Naive thymus-derived CD8-positive, alpha-beta T cell (primary cell): ENCODE measurements at regions not wholly inside any gene's neighbourhood (a gene's known extent, or its start where the extent isn't known, plus 50 kb on each side); places are given as distances from the start of the nearest gene placed in this dataset.

Source experiments
- ATAC-seq, 2 donors: fragments of 150-1000 bp; cut with Tn5 transposase in 1 of 2; sonication (Bioruptor Pico), chemical (Tn5 transposase) in 1 of 2; 1 replicate in 1 of 2; 2 replicates in 1 of 2; pipeline ENCODE4 v1.10.0; 2021; ENCODE audit warnings: mild to moderate bottlenecking in 2 of 2, moderate library complexity in 2 of 2
- POLR2A ChIA-PET: fragments of 350-600 bp; sonication (Branson Sonifier 250); formaldehyde crosslinking; loops from one replicate; lab custom pipeline; 2021; ENCODE audit warnings: antibody characterized with exemption; lab: Charles Lee
- DNase-seq, 10 donors: peaks; one replicate each; pipeline versions ENCODE4 v3.0.0 to v3.0.0-alpha.2; 2020 to 2022
- H3K27ac Mint-ChIP-seq, 10 donors: one replicate each; pipeline ENCODE4 v1.8.0; 2020 to 2022; ENCODE audit warnings: mild to moderate bottlenecking in 10 of 10, mixed read lengths in 10 of 10, moderate library complexity in 4 of 10, inconsistent platforms in 1 of 10
- H3K27me3 Mint-ChIP-seq, 5 donors: one replicate each; pipeline ENCODE4 v1.8.0; 2021 to 2022; ENCODE audit warnings: mixed read lengths in 5 of 5
- H3K36me3 Mint-ChIP-seq, 3 donors: one replicate each; pipeline ENCODE4 v1.8.0; 2020 to 2022; ENCODE audit warnings: mixed read lengths in 3 of 3, mild to moderate bottlenecking in 2 of 3, inconsistent platforms in 1 of 3
- H3K4me1 Mint-ChIP-seq, 4 donors: one replicate each; pipeline ENCODE4 v1.8.0; 2021 to 2022; ENCODE audit warnings: mixed read lengths in 4 of 4
- H3K4me3 Mint-ChIP-seq, 10 donors: one replicate each; pipeline ENCODE4 v1.8.0; 2020 to 2022; ENCODE audit warnings: mild to moderate bottlenecking in 10 of 10, mixed read lengths in 10 of 10, moderate library complexity in 6 of 10, inconsistent platforms in 1 of 10
- H3K9me3 Mint-ChIP-seq, 9 donors: one replicate each; pipeline ENCODE4 v1.8.0; 2020 to 2022; ENCODE audit warnings: mixed read lengths in 9 of 9, mild to moderate bottlenecking in 3 of 9, inconsistent platforms in 1 of 9, moderate library complexity in 1 of 9

DNA sequence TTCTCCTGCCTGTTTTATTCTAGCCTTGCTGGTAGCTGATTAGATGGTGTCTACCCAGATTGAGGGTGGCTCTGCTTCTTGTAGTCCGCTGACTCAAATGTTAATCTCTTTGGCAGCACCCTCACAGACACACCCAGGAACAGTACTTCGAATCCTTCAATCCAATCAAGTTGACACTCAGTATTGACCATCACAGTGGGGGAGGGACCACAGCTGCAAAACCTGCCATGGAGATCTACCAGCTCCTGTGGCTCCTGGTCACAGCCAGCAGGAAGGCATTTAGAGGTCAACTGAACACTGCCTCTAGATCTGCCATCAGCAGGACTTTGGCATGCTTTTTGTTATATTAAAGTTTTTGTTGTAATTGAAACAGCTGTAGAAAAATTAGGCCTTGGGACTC, 146.9 kb downstream of the RWDD3 start:
- Mint-ChIP-seq H3K36me3 (no peaks in the 10 kb centered on the region), H3K9me3 (peaks cover 0 to 2% (median 0%) of the 10 kb centered on the region in 9 donors), H3K4me1 (no peaks in the 10 kb centered on the region), H3K4me3 (no peak overlapping the region), H3K27me3 (peaks cover 0 to 6% (median 0%) of the 10 kb centered on the region in 5 donors), H3K27ac (no peak overlapping the region)
- POLR2A ChIA-PET, result no interaction called here
- DNase-seq (no peak), ATAC-seq (no peak)

DNA sequence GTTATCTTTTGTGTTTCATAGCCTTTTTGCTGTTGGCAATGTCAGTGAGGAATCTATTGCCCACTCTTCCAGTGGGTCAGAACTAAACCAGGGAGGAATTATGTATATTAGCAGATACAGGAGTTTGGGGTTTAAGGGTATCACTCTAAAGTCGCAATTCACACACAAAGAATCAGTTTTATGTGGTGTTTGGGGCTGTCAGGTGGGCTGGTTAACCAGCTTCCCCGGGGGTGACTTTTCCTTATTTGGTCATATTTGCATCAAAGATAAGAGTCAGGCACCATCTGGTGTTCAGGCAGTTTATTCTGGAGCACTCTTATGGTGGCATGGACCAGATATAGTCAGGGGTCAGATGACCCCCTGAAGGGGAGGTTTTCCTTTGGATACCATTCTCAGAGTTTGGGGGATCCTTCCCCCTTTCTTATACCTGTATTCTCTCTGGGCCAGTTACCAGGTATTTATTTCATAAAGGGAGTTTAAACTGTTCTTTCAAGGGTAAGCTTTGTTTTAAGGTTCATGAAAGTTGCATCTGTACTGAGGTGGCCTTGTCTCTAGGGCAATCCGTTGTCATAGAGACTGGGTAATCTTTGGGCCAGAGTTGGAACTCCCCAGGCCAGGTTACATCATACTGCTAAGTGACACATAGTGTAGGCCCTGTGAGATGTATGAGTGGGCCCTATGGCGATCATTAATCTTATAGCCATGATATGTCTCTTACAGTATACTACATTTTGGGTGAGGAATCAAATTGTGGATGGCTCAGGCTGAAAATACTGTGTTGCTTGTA, 148.2 kb downstream of the RWDD3 start:
- ATAC-seq (no peak), DNase-seq (no peak)
- Mint-ChIP-seq H3K36me3 (no peaks in the 10 kb centered on the region), H3K4me3 (no peak overlapping the region), H3K9me3 (peaks cover 0 to 4% (median 0%) of the 10 kb centered on the region in 9 donors), H3K27me3 (peaks cover 0 to 8% (median 5%) of the 10 kb centered on the region in 5 donors), H3K4me1 (no peaks in the 10 kb centered on the region), H3K27ac (no peak overlapping the region)
- POLR2A ChIA-PET, result no interaction called here

DNA sequence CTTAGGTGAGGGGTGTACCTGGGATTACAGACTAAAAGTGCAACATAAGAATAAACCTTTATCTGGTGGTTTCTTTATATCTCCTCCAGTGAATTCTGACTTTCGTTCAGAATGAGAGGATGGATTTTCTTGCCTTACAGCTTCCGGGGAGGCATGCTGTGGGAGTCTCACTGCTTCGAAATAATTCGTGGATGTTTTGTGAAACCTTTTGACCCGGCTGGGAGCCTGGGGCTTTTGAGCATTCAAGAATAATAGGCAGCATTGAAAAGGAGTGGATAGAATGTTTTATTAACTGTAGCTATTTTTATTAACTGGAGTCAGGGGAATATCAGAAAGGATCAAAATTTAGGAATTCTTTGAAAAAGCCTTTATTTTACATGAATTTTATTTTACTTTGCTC, 149.1 kb downstream of the RWDD3 start:
- POLR2A ChIA-PET, result no interaction called here
- DNase-seq (no peak), ATAC-seq (no peak)
- Mint-ChIP-seq H3K9me3 (peaks cover 0 to 4% (median 0%) of the 10 kb centered on the region in 9 donors), H3K36me3 (no peaks in the 10 kb centered on the region), H3K27me3 (peaks cover 0 to 10% (median 7%) of the 10 kb centered on the region in 5 donors), H3K4me3 (no peak overlapping the region), H3K27ac (no peak overlapping the region), H3K4me1 (no peaks in the 10 kb centered on the region)

DNA sequence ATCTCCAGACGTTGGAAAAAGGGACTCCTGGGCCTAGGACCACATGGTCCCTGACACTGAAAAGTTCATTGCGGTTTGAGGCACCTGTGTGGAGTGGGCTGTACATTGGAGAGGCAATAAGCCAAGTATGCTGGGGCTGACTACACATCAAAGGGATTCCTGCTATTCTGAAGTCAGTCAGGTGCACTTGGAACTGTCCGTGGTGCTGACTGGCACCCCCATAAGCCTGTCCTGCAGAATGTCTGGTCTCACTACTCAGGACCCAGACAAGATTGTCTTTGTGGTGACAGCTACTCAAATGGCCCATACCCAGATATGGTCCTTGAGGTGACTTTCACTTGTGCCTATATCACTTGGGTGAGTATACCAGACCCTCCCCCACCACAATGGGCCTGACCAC, 150.6 kb downstream of the RWDD3 start:
- peaks cover 0 to 10% (median 7%) of the 10 kb centered on the region in 5 donors for H3K27me3 Mint-ChIP-seq
- no peaks in the 10 kb centered on the region for H3K36me3 Mint-ChIP-seq
- POLR2A ChIA-PET, result no interaction called here
- no peak for ATAC-seq
- H3K4me3 Mint-ChIP-seq, result no peak overlapping the region
- peaks cover 0 to 4% (median 0%) of the 10 kb centered on the region in 9 donors for H3K9me3 Mint-ChIP-seq
- DNase-seq, result no peak
- no peak overlapping the region for H3K27ac Mint-ChIP-seq
- H3K4me1 Mint-ChIP-seq, result no peaks in the 10 kb centered on the region

DNA sequence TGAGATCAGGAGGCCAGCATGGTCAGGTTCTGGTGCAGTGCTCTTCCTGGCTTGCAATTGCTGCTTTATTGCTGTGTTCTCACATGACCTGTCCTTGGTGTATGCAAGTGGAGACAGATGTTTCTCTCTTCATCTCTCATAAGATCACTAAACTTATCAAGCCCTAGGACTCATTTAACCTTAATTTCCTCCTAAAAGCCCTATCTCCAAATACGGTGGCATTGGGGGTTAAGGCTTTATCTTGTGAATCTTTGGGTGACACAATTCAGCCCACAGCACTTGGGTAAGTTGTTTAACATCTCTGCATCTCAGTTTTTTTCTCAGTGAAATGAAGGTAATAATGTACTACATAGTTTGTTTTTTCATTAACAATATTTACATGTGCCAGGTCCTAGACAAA, 152.4 kb downstream of the RWDD3 start:
- no peaks in the 10 kb centered on the region for H3K36me3 Mint-ChIP-seq
- DNase-seq (no peak), ATAC-seq (no peak)
- H3K27me3 Mint-ChIP-seq, result peaks cover 0 to 14% (median 10%) of the 10 kb centered on the region in 5 donors
- peaks cover 0 to 4% (median 0%) of the 10 kb centered on the region in 9 donors for H3K9me3 Mint-ChIP-seq
- no peaks in the 10 kb centered on the region for H3K4me1 Mint-ChIP-seq
- no peak overlapping the region for H3K27ac Mint-ChIP-seq
- no peak overlapping the region for H3K4me3 Mint-ChIP-seq
- POLR2A ChIA-PET, result no interaction called here

DNA sequence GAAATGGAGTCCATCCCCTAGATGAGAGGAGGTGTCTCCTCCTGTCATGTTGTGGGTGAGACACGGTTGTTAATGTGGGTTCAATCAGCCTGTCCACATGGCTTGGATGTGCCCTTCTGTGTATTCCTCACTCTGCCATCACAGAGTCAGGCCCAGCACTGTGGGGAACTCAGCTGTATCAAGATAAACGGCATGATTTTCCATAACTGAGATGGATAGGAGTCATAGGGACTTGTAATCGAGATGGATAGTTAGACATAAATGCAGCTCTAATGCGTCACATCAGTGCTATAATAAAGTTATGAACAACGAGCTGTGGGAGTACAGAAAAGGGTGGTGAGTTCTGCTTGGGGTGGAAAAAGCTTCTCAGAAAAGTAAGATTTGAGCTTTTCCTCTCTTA, 152.9 kb downstream of the RWDD3 start:
- POLR2A ChIA-PET, result no interaction called here
- Mint-ChIP-seq H3K4me1 (no peaks in the 10 kb centered on the region), H3K9me3 (peaks cover 0 to 4% (median 0%) of the 10 kb centered on the region in 9 donors), H3K36me3 (no peaks in the 10 kb centered on the region), H3K27me3 (peaks cover 0 to 14% (median 10%) of the 10 kb centered on the region in 5 donors), H3K4me3 (no peak overlapping the region), H3K27ac (no peak overlapping the region)
- no peak for ATAC-seq
- DNase-seq, result no peak

DNA sequence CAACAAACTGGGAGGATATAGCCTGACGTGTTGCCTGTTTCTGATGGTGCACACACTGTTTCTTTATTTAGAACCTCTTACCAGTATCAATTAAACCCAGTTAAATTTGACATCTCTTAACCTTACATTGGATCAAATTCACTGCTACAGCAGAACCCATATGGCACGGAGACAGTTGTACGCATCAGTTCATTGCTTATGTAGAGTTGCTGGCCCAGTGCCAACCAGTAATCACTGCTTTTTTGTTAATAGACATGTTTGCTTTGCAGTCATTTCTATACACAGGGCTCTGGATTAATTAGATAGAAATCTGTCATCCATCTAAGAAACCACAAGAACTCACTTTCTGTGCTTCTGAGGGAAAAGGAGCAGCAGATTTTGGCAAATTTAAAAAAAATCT, 154.0 kb downstream of the RWDD3 start:
- H3K36me3 Mint-ChIP-seq, result no peaks in the 10 kb centered on the region
- H3K4me1 Mint-ChIP-seq, result no peaks in the 10 kb centered on the region
- no peak for DNase-seq
- POLR2A ChIA-PET, result no interaction called here
- H3K9me3 Mint-ChIP-seq, result peaks cover 0 to 4% (median 0%) of the 10 kb centered on the region in 9 donors
- ATAC-seq, result no peak
- H3K27ac Mint-ChIP-seq, result no peak overlapping the region
- H3K4me3 Mint-ChIP-seq, result no peak overlapping the region
- H3K27me3 Mint-ChIP-seq, result peaks cover 0 to 14% (median 10%) of the 10 kb centered on the region in 5 donors

DNA sequence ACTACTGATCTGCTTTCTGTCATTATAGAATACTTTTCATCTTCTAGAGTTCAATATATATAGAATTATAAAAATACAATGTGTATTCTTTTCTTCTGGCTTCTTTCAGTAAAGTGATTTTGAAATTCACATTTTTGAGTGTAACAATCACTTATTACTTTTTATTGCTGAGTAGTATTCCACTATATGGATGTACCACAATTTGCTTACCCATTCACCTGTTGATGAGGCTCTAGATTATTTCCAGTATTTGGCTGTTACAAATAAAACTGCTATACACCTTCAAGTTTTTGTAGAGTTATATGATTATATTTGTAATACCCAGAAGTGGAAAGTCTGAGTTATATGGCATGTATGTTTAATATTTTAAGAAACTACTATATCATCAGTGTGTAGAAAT, 159.4 kb downstream of the RWDD3 start:
- DNase-seq, result no peak
- Mint-ChIP-seq H3K9me3 (peaks cover 0 to 4% (median 0%) of the 10 kb centered on the region in 9 donors), H3K4me3 (no peak overlapping the region), H3K27me3 (peaks cover 0 to 7% (median 6%) of the 10 kb centered on the region in 5 donors), H3K36me3 (no peaks in the 10 kb centered on the region), H3K4me1 (no peaks in the 10 kb centered on the region), H3K27ac (no peak overlapping the region)
- POLR2A ChIA-PET, result no interaction called here
- ATAC-seq, result no peak

DNA sequence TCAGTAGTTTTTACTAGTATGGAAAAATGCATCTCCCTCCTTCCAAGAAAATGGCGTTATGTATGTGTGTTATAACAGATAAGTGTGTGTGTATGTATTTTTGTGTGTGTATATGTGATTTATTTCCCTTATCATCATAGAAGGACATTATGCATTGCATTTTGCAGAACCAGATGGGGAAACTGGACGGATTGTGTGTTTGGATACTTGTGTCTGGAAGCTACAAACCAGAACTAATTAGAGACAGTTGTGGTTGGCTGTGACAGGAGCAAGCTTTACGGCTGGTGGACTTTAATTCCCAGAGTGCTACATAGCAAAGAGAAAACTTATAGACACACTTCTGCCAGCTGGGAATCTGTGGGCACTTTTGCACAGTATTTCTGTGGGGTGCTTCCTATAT, 162.5 kb downstream of the RWDD3 start:
- Mint-ChIP-seq H3K27me3 (peaks cover 0 to 3% (median 0%) of the 10 kb centered on the region in 5 donors), H3K9me3 (peaks cover 0 to 11% (median 2%) of the 10 kb centered on the region in 9 donors), H3K36me3 (no peaks in the 10 kb centered on the region), H3K27ac (no peak overlapping the region), H3K4me1 (no peaks in the 10 kb centered on the region), H3K4me3 (no peak overlapping the region)
- ATAC-seq (no peak), DNase-seq (no peak)
- POLR2A ChIA-PET, result no interaction called here

DNA sequence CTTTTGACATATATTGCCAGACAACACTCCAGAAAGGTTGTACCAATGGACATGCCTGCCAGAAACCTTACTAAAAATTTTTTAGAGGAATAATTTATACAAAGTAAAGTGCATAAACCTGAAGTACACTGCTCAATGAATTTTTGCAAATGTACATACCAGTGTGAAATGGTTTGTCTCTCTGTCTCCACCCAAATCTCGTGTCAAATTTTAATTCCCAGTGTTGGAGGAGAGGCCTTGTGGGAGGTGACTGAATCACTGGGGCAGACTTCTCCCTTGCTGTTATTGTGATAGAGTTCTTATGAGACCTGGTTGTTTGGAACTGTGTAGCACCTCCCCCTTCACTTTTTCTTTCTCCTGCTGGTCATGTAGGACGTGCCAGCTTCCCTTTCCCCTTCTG, 168.8 kb downstream of the RWDD3 start:
- Mint-ChIP-seq H3K4me3 (no peak overlapping the region), H3K27ac (no peak overlapping the region), H3K9me3 (peaks cover 1 to 25% (median 10%) of the 10 kb centered on the region in 9 donors), H3K36me3 (peaks cover 0 to 5% (median 2%) of the 10 kb centered on the region in 3 donors), H3K27me3 (peaks cover 1 to 15% (median 12%) of the 10 kb centered on the region in 5 donors), H3K4me1 (peaks cover 0 to 3% (median 0%) of the 10 kb centered on the region in 4 donors)
- DNase-seq, result no peak
- no peak for ATAC-seq
- POLR2A ChIA-PET, result no interaction called here

DNA sequence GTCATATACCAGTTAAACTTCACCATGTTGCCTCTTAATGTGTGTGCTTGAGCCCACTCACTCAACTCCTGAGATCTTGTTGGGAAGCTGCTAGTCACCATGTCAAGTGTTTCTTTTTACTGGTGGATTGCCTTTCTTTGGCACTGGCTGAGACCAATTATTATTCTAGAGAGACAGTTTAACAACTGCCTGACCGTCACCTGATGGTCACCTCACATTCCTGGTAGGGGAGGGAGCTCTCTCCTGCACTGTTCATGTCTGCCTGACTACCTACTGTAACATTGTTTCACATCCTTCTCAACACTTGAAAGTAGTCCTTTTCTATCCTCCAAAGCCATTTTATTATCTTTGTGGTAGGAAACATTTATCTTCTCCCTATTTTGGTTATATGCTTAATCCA, 172.3 kb downstream of the RWDD3 start:
- POLR2A ChIA-PET, result no interaction called here
- no peak for DNase-seq
- Mint-ChIP-seq H3K4me1 (peaks cover 0 to 3% (median 0%) of the 10 kb centered on the region in 4 donors), H3K27ac (no peak overlapping the region), H3K36me3 (peaks cover 0 to 5% (median 2%) of the 10 kb centered on the region in 3 donors), H3K9me3 (peaks cover 1 to 17% (median 9%) of the 10 kb centered on the region in 9 donors), H3K4me3 (no peak overlapping the region), H3K27me3 (peaks cover 1 to 41% (median 16%) of the 10 kb centered on the region in 5 donors)
- no peak for ATAC-seq

DNA sequence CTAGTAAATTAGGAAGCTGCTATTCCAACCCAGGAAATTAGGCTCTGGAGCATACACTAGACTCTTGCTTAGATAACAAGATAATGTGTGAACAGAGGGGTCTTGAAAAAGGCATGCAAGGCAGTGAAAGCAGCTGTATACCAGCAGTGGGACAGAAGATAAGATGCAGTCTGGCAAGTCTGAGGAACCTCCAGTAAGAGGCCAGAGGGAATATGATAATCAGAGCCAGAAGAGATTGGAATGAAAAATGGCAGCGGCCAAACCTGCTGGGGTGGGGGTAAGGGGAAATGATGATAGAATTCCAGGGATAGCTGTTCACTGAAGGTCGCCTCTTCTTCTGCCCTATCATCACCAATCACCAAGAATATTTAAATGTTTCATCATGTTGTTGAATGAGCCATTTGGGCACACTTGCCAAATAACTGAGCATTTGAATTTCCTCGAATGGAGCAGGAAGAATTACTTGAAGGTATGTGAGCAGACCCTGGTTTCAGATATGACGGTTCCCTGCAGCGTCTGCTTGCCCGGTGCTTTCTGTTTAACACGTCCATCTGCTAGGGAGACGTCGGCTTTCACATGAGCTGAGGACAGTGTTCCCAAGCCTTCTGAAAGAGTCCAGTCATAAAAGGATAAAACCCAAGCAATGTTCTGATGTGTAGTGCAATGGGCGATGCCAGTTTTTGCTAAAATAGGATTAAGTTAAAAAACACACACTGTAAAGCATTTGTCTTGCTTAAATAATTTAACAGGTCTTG, 173.3 kb downstream of the RWDD3 start:
- POLR2A ChIA-PET, result no interaction called here
- Mint-ChIP-seq H3K36me3 (peaks cover 0 to 5% (median 2%) of the 10 kb centered on the region in 3 donors), H3K4me1 (peaks cover 0 to 3% (median 0%) of the 10 kb centered on the region in 4 donors), H3K27ac (no peak overlapping the region), H3K4me3 (no peak overlapping the region), H3K9me3 (peaks cover 0 to 15% (median 9%) of the 10 kb centered on the region in 9 donors), H3K27me3 (peaks cover 1 to 46% (median 20%) of the 10 kb centered on the region in 5 donors)
- no peak for DNase-seq
- ATAC-seq, result no peak

DNA sequence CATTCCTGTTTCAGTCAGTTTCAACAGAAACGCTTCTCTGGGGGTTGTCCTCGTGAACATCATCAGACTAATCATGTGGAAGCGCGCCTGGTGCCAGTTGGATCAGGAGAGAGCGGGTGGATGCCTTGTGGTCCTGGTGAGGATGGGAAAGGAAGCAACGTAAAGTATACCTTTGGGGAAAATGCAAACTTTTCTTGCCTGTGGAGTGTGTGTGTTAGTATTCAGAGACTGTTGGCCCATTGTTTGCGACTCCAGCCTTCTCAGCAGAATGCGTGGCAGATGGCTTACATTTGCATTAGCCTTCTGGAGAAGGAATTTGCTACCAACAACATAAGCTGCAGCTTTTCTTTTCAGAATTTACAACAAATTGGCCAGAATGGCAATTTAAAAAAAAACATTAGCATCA, 173.9 kb downstream of the RWDD3 start:
- H3K4me3 Mint-ChIP-seq, result no peak overlapping the region
- POLR2A ChIA-PET, result no interaction called here
- ATAC-seq (no peak), DNase-seq (no peak)
- H3K27me3 Mint-ChIP-seq, result peaks cover 1 to 46% (median 20%) of the 10 kb centered on the region in 5 donors
- H3K36me3 Mint-ChIP-seq, result peaks cover 0 to 5% (median 2%) of the 10 kb centered on the region in 3 donors
- peaks cover 0 to 13% (median 8%) of the 10 kb centered on the region in 9 donors for H3K9me3 Mint-ChIP-seq
- no peak overlapping the region for H3K27ac Mint-ChIP-seq
- H3K4me1 Mint-ChIP-seq, result peaks cover 0 to 3% (median 0%) of the 10 kb centered on the region in 4 donors
